ENCODE measurements at regions not wholly inside any gene's neighbourhood (a gene's known extent, or its start where the extent isn't known, plus 50 kb on each side); places are given as distances from the start of the nearest gene placed in this dataset.
"Not testable (repeated sequence)": the region's sequence is repeated elsewhere in the genome, so short reads cannot be mapped to it uniquely, and the experiment has no call there.

GRCh38 chr7:19623676-19624075 is 85.2 kb downstream of the POLR1F start:
- no peak for DNase-seq

GRCh38 chr7:19621740-19622139 is 87.1 kb downstream of the POLR1F start:
- DNase-seq = no peak

GRCh38 chr7:19620470-19620869 is 88.4 kb downstream of the POLR1F start:
- no peak for DNase-seq

DNA sequence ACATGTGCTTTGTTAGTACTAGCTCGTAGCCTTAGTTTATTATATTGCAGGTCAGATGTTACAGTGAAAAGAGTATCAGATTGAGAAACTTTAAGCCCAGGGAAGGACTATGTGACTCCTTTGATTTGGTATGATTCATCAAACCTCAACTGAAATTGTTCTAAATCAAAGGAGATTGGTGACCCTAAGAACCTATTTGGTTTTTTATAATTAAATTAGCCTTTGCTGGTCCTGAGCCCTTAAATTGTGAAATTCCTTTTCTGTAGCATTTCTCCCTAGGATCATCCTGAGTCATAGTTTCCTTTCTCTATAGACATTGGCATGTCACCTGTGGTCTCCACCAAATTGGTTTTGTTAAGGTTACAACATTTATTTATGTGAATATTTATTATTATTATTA is 89.7 kb downstream of the POLR1F start:
- DNase-seq = no peak

DNA sequence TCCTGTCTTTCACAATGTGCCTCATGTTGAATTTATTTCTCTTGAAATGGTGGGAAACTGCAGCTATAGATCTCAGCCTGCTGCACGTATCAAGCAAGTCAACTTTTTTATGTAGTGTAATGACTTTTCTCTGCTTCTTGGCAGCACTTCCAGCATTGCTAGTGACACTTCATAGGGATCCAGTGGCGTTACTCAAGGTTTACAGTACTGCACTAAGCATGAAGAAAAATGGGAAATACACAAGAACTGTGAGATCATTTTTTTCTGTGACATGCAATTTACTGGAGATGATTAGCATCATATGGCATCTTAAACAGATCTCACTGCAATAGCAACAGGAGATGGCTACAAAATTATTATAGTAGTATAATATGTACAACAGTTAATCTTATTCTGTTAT is 90.9 kb downstream of the POLR1F start:
- DNase-seq = no peak

GRCh38 chr7:19610194-19610943 is 98.5 kb downstream of the POLR1F start:
- DNase-seq = no peak

DNA sequence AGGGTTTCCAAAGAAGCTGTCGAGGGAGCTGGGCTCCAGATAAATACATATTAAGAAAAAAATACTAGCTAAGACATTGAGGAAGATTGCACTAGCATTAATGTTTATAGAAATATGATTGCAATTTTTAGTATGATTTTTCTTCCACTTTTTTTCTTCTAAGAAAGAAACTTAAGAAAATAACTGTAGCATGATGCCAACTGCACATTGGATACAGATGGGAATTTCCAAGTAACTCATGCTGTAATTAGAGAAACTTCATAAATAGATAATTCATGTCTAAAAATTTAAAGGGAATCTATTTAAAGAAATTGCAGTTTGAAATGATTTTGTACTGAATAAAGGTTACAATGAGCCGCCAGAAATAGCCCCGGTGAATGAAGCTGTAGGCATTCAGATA is 119.4 kb downstream of the POLR1F start:
- DNase-seq = no peak

DNA sequence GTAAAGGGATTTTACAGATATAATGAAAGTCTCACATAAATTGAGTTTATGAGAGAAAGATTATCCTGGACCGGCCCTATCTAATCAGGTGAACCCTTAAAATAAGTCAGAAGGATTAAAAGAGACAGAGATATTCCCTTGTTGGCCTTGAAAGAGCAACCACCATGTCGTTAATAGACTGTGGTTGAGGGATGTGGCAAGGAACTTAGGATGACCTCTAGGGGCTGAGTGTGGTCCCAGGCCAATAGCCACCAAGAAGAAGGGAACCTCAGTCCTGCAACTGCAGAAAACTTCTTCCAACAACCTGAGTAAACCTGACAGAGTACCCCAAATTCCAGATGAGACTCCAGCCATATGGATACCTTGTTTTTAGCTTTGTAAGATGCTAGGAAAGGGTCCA is 121.5 kb downstream of the POLR1F start:
- no peak for DNase-seq

- DNase-seq = no peak
These were observed 123.1 kb downstream of the POLR1F start for GRCh38 chr7:19585761-19586160.

GRCh38 chr7:19575909-19576557 is 132.8 kb downstream of the POLR1F start:
- no peak for DNase-seq

- no peak for DNase-seq
These were observed 134.7 kb downstream of the POLR1F start for GRCh38 chr7:19574131-19574530.

DNA sequence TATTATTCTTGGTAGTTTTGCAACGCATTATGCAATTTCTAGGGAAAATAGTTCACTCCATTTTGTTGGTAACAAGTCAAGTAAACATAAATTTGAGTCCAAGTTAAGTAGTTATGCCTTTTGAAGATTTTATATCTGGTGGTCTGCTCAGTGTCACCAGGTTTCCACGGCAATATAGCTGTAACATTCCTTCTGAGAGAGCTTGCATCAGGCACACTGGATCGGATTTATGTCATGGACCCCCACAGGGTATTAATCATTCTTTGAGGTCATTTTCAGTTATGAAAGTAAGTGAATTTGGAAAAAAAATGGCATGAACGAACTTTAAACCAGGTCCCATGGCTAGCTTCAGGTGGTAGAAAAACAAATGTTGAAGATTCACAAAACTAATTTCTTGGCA is 136.3 kb downstream of the POLR1F start:
- DNase-seq = no peak

- DNase-seq = no peak
These were observed 141.8 kb downstream of the POLR1F start for GRCh38 chr7:19567011-19567410.

- no peak for DNase-seq
These were observed 143.2 kb downstream of the POLR1F start for GRCh38 chr7:19565602-19566001.

DNA sequence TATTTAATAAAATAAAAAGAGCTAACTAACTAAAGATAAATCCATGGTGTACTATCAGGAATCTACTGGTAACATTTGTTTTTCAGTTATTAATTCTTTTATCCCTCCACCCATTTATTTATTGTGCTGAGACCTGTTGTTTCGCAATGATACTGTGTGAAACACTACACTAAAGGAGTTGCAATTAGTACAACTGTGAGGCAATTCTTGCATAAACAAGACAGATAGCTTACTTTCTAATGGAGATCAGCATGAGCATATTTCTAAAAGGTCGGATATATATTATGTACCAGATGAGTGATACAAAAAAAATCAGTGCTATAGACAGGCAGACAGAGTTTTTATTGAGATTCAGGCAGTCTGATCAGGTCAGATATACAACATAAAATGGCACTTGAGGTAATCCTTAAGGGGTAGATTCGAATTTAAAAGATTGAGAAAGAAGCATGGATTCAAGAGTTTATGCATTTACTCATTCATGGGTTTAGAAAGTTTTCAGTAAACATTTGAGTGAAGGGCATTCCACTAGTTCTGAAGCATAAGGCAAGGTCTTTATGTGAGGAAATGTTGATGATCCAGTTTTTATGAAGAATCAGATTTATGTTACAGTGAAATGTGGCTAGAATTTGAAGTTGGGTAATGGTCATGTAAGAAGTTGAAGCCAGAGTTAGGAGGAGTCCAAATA is 147.6 kb downstream of the POLR1F start:
- no peak for DNase-seq

- no peak for DNase-seq
These were observed 148.5 kb downstream of the POLR1F start for GRCh38 chr7:19560111-19560883.

DNA sequence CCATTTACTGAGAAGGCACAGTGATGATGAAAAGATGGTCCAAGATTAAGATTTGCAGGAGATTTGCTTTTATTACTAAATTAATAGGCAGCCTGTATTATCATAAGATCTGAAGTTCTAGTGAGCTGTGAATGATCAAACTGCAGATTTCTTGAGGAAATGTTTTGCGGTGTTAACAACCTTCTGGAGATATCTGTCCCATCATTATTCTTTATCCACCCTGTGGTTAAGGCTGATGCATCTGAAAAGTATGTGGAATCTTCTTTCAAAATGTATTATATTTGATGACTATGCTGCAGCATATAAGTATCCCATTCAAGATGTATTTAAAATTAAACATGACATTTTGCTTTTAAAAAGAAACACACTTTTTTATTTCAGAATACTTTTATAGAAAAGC is 150.3 kb downstream of the POLR1F start:
- DNase-seq = no peak

- no peak for DNase-seq
These were observed 150.9 kb downstream of the POLR1F start for GRCh38 chr7:19557726-19558465.

DNA sequence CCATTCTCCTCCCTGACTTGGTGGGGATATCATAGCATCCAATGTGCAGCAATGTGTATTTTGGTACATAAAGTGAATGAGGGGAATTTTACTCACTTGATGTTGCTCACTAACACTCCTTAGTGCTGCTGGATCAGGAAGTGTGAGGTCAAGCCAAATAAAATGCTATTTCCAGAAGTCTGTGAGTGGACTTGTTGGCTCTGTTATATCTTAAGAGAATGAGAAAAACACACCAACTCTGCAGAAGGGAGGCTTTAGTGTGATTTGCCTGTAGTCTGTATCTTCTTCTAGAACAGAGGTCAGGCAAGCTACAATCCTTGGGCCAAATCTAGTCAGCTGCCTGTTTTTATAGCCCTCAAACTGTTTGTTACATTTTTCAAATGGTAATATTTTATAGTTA is 154.3 kb downstream of the POLR1F start:
- DNase-seq = no peak

DNA sequence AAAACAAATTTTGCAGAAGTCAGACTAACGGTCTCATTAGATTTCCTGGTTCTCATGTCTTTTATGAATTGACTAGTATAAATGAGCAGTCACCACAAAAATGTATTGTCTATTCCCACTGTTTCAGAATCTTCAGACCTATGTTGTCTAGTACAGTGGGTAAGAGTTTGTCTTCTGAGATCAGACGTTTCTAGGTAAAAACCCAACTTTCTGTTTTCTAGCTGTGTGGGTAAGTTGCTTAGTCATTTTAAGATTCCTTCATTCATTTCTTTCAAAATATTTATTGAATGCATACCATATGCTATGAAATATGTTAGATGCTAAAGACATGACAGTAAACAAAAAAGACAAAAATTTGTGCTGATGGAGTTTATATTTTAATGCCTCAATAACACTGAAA is 156.3 kb downstream of the POLR1F start:
- DNase-seq = peak; percentile 32

DNA sequence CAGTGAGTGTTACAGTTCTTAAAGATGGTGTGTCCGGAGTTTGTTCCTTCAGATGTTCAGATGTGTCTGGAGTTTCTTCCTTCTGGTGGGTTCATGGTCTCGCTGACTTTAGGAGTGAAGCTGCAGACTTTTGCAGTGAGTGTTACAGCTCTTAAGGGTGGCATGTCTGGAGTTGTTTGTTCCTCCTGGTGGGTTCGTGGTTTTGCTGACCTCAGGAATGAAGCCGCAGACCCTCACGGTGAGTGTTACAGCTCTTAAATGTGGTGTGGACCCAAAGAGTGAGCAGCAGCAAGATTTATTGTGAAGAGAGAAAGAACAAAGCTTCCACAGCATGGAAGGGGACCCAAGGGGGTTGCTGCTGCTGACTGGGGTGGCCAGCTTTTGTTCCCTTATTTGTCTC is 159.6 kb downstream of the POLR1F start:
- DNase-seq = not testable (repeated sequence)

GRCh38 chr7:19537942-19538401 is 170.9 kb downstream of the POLR1F start:
- no peak for DNase-seq

DNA sequence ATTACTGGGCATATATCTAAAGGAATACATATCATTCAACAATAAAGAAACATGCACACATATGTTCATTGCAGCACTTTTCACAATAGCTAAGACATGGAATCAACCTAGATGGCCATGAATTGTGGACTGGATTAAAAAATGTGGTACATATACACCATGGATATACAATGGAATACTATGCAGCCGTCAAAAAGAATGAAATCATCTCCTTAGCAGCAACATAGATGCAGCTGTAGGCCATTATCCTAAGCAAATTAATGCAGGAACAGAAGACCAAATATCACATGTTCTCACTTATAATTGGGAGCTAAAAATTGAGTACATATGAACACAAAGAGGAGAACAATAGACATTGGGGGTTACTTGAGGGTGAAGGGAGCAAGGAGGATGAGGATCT is 175.6 kb downstream of the POLR1F start:
- DNase-seq = no peak

Measured in activated CD4-positive, alpha-beta T cell treated with anti-CD3 and anti-CD28 coated beads, Interleukin-2, amount 50 U/mL, for 16 hours (primary cell).